ENCODE measurements at regions not wholly inside any gene's neighbourhood (a gene's known extent, or its start where the extent isn't known, plus 50 kb on each side); places are given as distances from the start of the nearest gene placed in this dataset.

- Histone ChIP-seq H2AFZ (ENCODE audit: low read length) (no peak overlapping the region), H3K79me2 (ENCODE audit: insufficient read depth, low read length) (no peaks in the 10 kb centered on the region), H3K4me2 (ENCODE audit: insufficient read depth, low read length) (no peak overlapping the region), H3K36me3 (ENCODE audit: insufficient read depth, low read length) (no peaks in the 10 kb centered on the region), H3K27ac (ENCODE audit: low read depth, low read length) (no peak overlapping the region), H3K27me3 (ENCODE audit: insufficient read depth, low read length) (no peaks in the 10 kb centered on the region), H3K4me1 (ENCODE audit: insufficient read depth, low read length) (no peaks in the 10 kb centered on the region), H3K9me3 (ENCODE audit: low read depth, low read length) (no peaks in the 10 kb centered on the region), H4K20me1 (ENCODE audit: insufficient read depth, low read length) (no peaks in the 10 kb centered on the region), H3K4me3 (ENCODE audit: insufficient read depth, low read length) (no peak overlapping the region)
- DNase-seq (ENCODE audit: insufficient read length, low spot score, missing footprints), result no peak
- TF ChIP-seq, protein P1, sequence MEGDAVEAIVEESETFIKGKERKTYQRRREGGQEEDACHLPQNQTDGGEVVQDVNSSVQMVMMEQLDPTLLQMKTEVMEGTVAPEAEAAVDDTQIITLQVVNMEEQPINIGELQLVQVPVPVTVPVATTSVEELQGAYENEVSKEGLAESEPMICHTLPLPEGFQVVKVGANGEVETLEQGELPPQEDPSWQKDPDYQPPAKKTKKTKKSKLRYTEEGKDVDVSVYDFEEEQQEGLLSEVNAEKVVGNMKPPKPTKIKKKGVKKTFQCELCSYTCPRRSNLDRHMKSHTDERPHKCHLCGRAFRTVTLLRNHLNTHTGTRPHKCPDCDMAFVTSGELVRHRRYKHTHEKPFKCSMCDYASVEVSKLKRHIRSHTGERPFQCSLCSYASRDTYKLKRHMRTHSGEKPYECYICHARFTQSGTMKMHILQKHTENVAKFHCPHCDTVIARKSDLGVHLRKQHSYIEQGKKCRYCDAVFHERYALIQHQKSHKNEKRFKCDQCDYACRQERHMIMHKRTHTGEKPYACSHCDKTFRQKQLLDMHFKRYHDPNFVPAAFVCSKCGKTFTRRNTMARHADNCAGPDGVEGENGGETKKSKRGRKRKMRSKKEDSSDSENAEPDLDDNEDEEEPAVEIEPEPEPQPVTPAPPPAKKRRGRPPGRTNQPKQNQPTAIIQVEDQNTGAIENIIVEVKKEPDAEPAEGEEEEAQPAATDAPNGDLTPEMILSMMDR (IDR thresholded peaks at IDR 0.05; ENCODE audit: extremely low read depth, low read depth, low read length), result no peak
Measured at GRCh38 chr20:40572251-40572650, 116.8 kb downstream of the MAFB start.

DNA sequence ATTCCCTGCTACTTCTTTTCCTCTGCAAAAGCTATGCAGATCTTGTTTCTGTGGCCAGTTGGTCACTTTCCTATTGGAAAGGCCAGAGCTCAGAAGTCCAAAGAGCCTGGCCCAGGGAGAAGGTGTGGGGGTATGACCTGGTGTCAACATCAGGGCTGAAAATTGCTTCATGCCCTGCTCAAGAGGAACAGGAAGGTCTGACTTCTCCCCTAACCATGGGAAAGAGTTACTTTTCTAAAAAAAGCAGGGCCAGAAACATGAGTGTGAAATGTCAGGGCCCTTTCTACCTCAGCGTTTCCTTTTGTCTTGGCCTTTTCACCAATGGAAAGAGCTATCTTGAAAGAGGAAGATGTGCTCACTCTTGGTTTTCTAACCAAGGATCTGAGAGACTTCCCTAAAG lies 117.4 kb downstream of the MAFB start:
- TF ChIP-seq, protein P1 (IDR thresholded peaks at IDR 0.05; ENCODE audit: extremely low read depth, low read depth, low read length), result no peak

DNA sequence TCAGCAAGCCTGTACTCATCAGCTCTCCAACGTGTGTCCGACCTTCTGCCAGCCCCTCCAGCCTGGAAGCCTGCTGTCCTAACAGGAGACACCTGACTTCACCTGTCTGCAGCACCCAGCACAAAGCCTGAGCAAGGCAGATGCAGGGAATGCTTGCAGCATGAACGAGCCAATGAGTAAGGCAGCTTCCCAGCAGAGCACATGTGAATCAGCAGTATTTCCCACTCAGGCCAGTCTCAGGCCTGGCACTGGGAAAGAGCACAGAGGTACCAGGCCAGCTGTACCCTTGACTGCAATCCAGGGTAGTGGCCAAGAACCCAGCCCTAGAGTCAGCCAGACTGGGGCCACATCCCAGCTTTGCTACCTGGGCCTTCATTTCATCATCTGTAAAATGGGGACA lies 120.8 kb downstream of the MAFB start:
- Histone ChIP-seq H3K79me2 (ENCODE audit: insufficient read depth, low read length) (no peaks in the 10 kb centered on the region), H2AFZ (ENCODE audit: low read length) (no peak overlapping the region), H3K27me3 (ENCODE audit: insufficient read depth, low read length) (no peaks in the 10 kb centered on the region), H3K27ac (ENCODE audit: low read depth, low read length) (no peak overlapping the region), H3K4me2 (ENCODE audit: insufficient read depth, low read length) (no peak overlapping the region), H3K9me3 (ENCODE audit: low read depth, low read length) (no peaks in the 10 kb centered on the region), H3K4me3 (ENCODE audit: insufficient read depth, low read length) (no peak overlapping the region), H4K20me1 (ENCODE audit: insufficient read depth, low read length) (no peaks in the 10 kb centered on the region), H3K36me3 (ENCODE audit: insufficient read depth, low read length) (no peaks in the 10 kb centered on the region), H3K4me1 (ENCODE audit: insufficient read depth, low read length) (peaks cover 8% of the 10 kb centered on the region)
- TF ChIP-seq, protein P1 (IDR thresholded peaks at IDR 0.05; ENCODE audit: extremely low read depth, low read depth, low read length), result no peak
- DNase-seq (ENCODE audit: insufficient read length, low spot score, missing footprints), result no peak

More for the DNA sequence above, 117.4 kb downstream of the MAFB start:
- H3K9me3 ChIP-seq (ENCODE audit: low read depth, low read length), result no peaks in the 10 kb centered on the region
- H3K4me2 ChIP-seq (ENCODE audit: insufficient read depth, low read length), result no peak overlapping the region
- no peak overlapping the region for H2AFZ ChIP-seq (ENCODE audit: low read length)
- no peaks in the 10 kb centered on the region for H4K20me1 ChIP-seq (ENCODE audit: insufficient read depth, low read length)
- no peak overlapping the region for H3K27ac ChIP-seq (ENCODE audit: low read depth, low read length)
- no peaks in the 10 kb centered on the region for H3K4me1 ChIP-seq (ENCODE audit: insufficient read depth, low read length)
- no peaks in the 10 kb centered on the region for H3K36me3 ChIP-seq (ENCODE audit: insufficient read depth, low read length)
- H3K4me3 ChIP-seq (ENCODE audit: insufficient read depth, low read length), result no peak overlapping the region
- H3K79me2 ChIP-seq (ENCODE audit: insufficient read depth, low read length), result no peaks in the 10 kb centered on the region
- H3K27me3 ChIP-seq (ENCODE audit: insufficient read depth, low read length), result no peaks in the 10 kb centered on the region
- no peak for DNase-seq (ENCODE audit: insufficient read length, low spot score, missing footprints)

DNA sequence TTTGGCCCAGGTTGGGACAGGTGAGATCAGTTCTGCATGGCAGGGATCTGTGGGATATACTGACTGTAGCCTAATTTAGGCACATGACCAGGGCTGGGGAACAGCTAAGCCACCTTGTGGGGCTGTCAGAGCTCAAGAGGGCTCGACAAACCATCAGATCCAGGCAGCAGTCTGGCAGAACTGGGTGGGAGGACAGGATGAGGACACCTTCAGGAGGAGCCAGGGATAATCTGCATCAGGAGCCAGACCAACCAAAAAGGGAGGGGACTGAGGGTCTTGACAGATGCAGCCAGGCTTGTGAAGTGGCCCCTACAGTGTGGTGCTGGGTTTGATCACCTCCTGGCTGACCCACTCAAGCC lies 123.4 kb downstream of the MAFB start:
- Histone ChIP-seq H3K9me3 (ENCODE audit: low read depth, low read length) (no peaks in the 10 kb centered on the region), H3K4me3 (ENCODE audit: insufficient read depth, low read length) (no peak overlapping the region), H3K79me2 (ENCODE audit: insufficient read depth, low read length) (no peaks in the 10 kb centered on the region), H2AFZ (ENCODE audit: low read length) (no peak overlapping the region), H3K27ac (ENCODE audit: low read depth, low read length) (no peak overlapping the region), H4K20me1 (ENCODE audit: insufficient read depth, low read length) (no peaks in the 10 kb centered on the region), H3K4me1 (ENCODE audit: insufficient read depth, low read length) (peaks cover 12% of the 10 kb centered on the region), H3K27me3 (ENCODE audit: insufficient read depth, low read length) (no peaks in the 10 kb centered on the region), H3K36me3 (ENCODE audit: insufficient read depth, low read length) (no peaks in the 10 kb centered on the region), H3K4me2 (ENCODE audit: insufficient read depth, low read length) (no peak overlapping the region)
- no peak for DNase-seq (ENCODE audit: insufficient read length, low spot score, missing footprints)
- TF ChIP-seq, protein P1 (IDR thresholded peaks at IDR 0.05; ENCODE audit: extremely low read depth, low read depth, low read length), result no peak
